ENCODE measurements at regions not wholly inside any gene's neighbourhood (a gene's known extent, or its start where the extent isn't known, plus 50 kb on each side); places are given as distances from the start of the nearest gene placed in this dataset.

GRCh38 chr2:160898581-160899307, 261.5 kb upstream of the TANK start:
- no peak overlapping the region for H3K4me3 ChIP-seq (ENCODE audit: control insufficient read depth, low read depth, low read length)
- no peak for DNase-seq (ENCODE audit: low read depth)
- TF ChIP-seq, protein P1, sequence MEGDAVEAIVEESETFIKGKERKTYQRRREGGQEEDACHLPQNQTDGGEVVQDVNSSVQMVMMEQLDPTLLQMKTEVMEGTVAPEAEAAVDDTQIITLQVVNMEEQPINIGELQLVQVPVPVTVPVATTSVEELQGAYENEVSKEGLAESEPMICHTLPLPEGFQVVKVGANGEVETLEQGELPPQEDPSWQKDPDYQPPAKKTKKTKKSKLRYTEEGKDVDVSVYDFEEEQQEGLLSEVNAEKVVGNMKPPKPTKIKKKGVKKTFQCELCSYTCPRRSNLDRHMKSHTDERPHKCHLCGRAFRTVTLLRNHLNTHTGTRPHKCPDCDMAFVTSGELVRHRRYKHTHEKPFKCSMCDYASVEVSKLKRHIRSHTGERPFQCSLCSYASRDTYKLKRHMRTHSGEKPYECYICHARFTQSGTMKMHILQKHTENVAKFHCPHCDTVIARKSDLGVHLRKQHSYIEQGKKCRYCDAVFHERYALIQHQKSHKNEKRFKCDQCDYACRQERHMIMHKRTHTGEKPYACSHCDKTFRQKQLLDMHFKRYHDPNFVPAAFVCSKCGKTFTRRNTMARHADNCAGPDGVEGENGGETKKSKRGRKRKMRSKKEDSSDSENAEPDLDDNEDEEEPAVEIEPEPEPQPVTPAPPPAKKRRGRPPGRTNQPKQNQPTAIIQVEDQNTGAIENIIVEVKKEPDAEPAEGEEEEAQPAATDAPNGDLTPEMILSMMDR (IDR thresholded peaks at IDR 0.05; ENCODE audit: control insufficient read depth, insufficient read depth, low read depth, low read length, missing control alignments): no peak

GRCh38 chr2:160901613-160902012, 258.6 kb upstream of the TANK start:
- H3K4me3 ChIP-seq (ENCODE audit: control insufficient read depth, low read depth, low read length): no peak overlapping the region
- DNase-seq (ENCODE audit: low read depth): no peak
- TF ChIP-seq, protein P1 (IDR thresholded peaks at IDR 0.05; ENCODE audit: control insufficient read depth, insufficient read depth, low read depth, low read length, missing control alignments): no peak

GRCh38 chr2:160905862-160906261, 254.4 kb upstream of the TANK start:
- TF ChIP-seq, protein P1 (IDR thresholded peaks at IDR 0.05; ENCODE audit: control insufficient read depth, insufficient read depth, low read depth, low read length, missing control alignments): no peak

GRCh38 chr2:160906878-160907277, 253.3 kb upstream of the TANK start:
- TF ChIP-seq, protein P1 (IDR thresholded peaks at IDR 0.05; ENCODE audit: control insufficient read depth, insufficient read depth, low read depth, low read length, missing control alignments): no peak
- no peak for DNase-seq (ENCODE audit: low read depth)
- H3K4me3 ChIP-seq (ENCODE audit: control insufficient read depth, low read depth, low read length): no peak overlapping the region

More at GRCh38 chr2:160905862-160906261, 254.4 kb upstream of the TANK start:
- no peak overlapping the region for H3K4me3 ChIP-seq (ENCODE audit: control insufficient read depth, low read depth, low read length)
- DNase-seq (ENCODE audit: low read depth): no peak

DNA sequence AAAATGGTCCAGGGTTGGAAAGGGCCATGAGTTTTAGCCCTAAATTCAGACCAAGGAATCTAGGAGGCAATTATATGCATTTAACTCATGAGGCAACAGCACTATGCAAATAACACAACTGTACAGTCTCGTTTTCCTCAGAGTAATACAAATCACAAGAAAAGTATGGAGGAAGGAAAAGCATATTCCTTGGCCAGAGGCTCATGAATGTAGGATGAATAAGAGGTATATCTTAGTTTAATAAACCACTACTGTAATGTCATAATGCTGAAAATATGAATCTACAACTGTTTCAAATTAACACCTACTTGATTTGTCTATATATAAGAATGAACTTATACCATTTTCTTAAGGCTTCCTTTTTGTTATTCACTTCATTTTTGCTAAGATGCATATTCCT, 252.5 kb upstream of the TANK start:
- DNase-seq (ENCODE audit: low read depth): no peak
- H3K4me3 ChIP-seq (ENCODE audit: control insufficient read depth, low read depth, low read length): no peak overlapping the region
- TF ChIP-seq, protein P1 (IDR thresholded peaks at IDR 0.05; ENCODE audit: control insufficient read depth, insufficient read depth, low read depth, low read length, missing control alignments): no peak

DNA sequence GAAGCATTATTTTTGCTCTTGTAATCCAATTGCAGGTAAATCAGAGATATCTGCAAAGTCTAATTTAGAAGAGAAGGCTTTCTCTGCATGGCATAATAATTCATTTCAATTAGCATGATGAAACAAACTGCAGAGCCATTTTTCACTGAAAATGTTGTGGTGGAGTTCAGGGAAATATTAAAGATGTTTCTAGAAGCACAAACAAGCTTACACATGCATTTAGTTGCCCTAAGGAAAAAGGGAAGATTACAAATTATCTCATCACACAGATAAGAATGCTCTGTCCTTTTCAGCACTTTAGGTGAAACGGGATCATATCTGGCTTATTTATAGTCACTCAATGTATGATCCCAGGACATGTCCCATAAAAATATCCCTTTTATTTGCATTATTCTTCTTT, 252.1 kb upstream of the TANK start:
- no peak overlapping the region for H3K4me3 ChIP-seq (ENCODE audit: control insufficient read depth, low read depth, low read length)
- DNase-seq (ENCODE audit: low read depth): no peak
- TF ChIP-seq, protein P1 (IDR thresholded peaks at IDR 0.05; ENCODE audit: control insufficient read depth, insufficient read depth, low read depth, low read length, missing control alignments): no peak

All from AG09309 (cell line).